ENCODE measurements at regions not wholly inside any gene's neighbourhood (a gene's known extent, or its start where the extent isn't known, plus 50 kb on each side); places are given as distances from the start of the nearest gene placed in this dataset.
"Not testable (repeated sequence)": the region's sequence is repeated elsewhere in the genome, so short reads cannot be mapped to it uniquely, and the experiment has no call there.

DNA sequence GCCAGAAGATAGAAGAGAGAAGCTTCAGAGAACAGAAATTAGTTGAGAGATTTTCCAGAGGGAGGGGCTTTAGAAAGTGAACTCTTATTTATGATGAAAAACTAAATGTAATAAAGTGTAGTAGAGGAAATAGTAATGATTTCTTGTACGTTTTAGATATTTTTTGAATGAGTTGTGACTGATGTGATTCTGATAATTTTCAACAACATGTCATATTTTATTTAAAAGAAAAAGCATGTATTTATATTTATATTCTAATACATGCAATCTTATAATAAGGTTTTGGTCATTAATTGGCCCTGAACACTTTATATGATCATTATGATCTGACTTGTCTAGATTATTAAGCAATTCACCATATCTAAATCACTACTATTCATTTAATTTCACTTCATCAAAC is 735.2 kb upstream of the CDH9 start:
- WGBS, result 90% methylated on average over 1 of the region's 1 CpG
- no peak overlapping the region for H3K4me3 ChIP-seq
- no peak overlapping the region for H3K27ac ChIP-seq
- no peaks in the 10 kb centered on the region for H3K36me3 ChIP-seq
- intact Hi-C loops (cut with DNase I), result no loop called here
- H3K9me3 ChIP-seq, result no peaks in the 10 kb centered on the region
- H3K4me1 ChIP-seq (replicated peaks), result no peaks in the 10 kb centered on the region
- H3K27me3 ChIP-seq (replicated peaks; ENCODE audit: insufficient read depth), result no peaks in the 10 kb centered on the region
- TF ChIP-seq, protein P1, sequence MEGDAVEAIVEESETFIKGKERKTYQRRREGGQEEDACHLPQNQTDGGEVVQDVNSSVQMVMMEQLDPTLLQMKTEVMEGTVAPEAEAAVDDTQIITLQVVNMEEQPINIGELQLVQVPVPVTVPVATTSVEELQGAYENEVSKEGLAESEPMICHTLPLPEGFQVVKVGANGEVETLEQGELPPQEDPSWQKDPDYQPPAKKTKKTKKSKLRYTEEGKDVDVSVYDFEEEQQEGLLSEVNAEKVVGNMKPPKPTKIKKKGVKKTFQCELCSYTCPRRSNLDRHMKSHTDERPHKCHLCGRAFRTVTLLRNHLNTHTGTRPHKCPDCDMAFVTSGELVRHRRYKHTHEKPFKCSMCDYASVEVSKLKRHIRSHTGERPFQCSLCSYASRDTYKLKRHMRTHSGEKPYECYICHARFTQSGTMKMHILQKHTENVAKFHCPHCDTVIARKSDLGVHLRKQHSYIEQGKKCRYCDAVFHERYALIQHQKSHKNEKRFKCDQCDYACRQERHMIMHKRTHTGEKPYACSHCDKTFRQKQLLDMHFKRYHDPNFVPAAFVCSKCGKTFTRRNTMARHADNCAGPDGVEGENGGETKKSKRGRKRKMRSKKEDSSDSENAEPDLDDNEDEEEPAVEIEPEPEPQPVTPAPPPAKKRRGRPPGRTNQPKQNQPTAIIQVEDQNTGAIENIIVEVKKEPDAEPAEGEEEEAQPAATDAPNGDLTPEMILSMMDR (IDR thresholded peaks at IDR 0.05), result no peak
- TF ChIP-seq POLR2A (IDR thresholded peaks at IDR 0.05) (no peak), POLR2AphosphoS5 (IDR thresholded peaks at IDR 0.05) (no peak)
- DNase-seq (ENCODE audit: low spot score), result no peak

DNA sequence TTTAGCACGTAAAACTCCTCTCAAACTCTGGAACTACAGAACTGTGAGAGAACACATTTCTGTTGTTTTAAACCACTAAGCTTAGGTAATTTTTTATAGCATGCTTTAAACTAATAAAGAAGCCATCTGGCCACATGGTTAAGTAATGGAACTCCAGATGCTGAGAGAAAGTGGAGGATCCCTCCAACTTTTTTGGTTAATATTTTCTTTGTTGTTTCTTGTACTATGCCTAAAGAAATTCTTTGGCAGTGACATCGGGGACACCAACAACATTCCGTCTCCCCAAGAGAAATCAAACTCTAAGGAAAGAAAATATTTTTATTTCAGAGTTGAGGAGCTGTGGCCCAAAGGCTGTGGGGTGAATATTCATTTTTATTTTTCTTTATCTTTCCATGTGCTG is 734.8 kb upstream of the CDH9 start:
- 59% methylated on average over 3 of the region's 3 CpGs for WGBS

DNA sequence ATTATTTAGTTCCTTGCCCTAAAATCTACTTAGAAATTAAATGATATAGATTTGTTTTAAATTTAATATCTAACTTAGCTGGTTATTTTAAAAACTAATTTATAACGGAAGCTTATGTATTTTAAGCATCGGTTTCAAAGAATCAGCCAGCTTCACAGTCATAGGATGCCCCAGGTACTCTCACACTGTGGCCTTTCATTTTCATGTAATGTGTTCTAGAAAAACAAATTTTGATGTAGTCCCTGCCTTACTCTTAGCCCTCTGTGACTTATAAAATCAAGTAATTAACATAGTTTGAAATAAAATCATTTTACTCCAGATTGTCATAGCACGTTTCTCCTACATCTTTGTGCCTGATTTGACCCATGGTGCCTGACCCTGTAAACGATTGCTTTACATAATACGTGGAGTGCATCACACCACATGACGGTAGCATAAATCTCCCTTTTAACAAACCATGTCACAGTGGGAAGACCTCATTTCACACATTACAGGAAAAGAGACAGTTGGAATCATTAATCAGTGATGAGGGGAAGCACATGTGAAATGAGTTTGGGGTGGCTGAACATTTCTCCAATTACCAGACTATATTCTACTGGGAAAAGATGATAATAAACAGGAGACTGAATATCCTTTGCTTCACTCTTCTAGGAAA is 731.5 kb upstream of the CDH9 start:
- intact Hi-C loops (cut with DNase I), result no loop called here
- Histone ChIP-seq H3K9me3 (no peaks in the 10 kb centered on the region), H3K4me3 (no peak overlapping the region), H3K27me3 (replicated peaks; ENCODE audit: insufficient read depth) (no peaks in the 10 kb centered on the region), H3K36me3 (no peaks in the 10 kb centered on the region), H3K27ac (no peak overlapping the region), H3K4me1 (replicated peaks) (no peaks in the 10 kb centered on the region)
- DNase-seq (ENCODE audit: low spot score), result no peak
- TF ChIP-seq POLR2AphosphoS5 (IDR thresholded peaks at IDR 0.05) (no peak), POLR2A (IDR thresholded peaks at IDR 0.05) (no peak)
- TF ChIP-seq, protein P1 (IDR thresholded peaks at IDR 0.05), result no peak
- 87% methylated on average over 6 of the region's 6 CpGs for WGBS

More for the DNA sequence above, 734.8 kb upstream of the CDH9 start:
- Histone ChIP-seq H3K27ac (no peak overlapping the region), H3K36me3 (no peaks in the 10 kb centered on the region), H3K4me3 (no peak overlapping the region), H3K4me1 (replicated peaks) (no peaks in the 10 kb centered on the region), H3K27me3 (replicated peaks; ENCODE audit: insufficient read depth) (no peaks in the 10 kb centered on the region), H3K9me3 (no peaks in the 10 kb centered on the region)
- DNase-seq (ENCODE audit: low spot score), result no peak
- TF ChIP-seq, protein P1 (IDR thresholded peaks at IDR 0.05), result no peak
- TF ChIP-seq POLR2A (IDR thresholded peaks at IDR 0.05), result no peak
- TF ChIP-seq POLR2AphosphoS5 (IDR thresholded peaks at IDR 0.05), result no peak
- intact Hi-C loops (cut with DNase I), result no loop called here

DNA sequence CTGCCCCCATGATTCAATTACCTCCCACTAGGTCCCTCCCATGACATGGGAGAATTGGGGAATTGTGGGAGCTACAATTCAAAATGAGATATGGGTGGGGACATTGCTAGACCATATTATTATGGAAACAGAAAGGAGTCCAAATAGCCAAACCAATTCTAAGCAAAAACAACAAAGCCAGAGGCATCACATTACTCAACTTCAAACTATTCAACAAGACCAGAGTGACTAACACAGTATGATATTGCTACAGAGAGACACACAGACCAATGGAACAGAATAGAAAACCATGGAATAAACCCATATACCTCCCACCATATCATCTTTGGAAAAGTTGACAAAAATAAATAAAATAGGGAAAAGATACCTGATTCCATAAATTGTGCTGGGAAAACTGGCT is 710.5 kb upstream of the CDH9 start:
- Histone ChIP-seq H3K27ac (no peak overlapping the region), H3K36me3 (no peaks in the 10 kb centered on the region), H3K27me3 (replicated peaks; ENCODE audit: insufficient read depth) (no peaks in the 10 kb centered on the region), H3K4me1 (replicated peaks) (no peaks in the 10 kb centered on the region), H3K4me3 (no peak overlapping the region), H3K9me3 (no peaks in the 10 kb centered on the region)
- DNase-seq (ENCODE audit: low spot score), result no peak
- intact Hi-C loops (cut with DNase I), result no loop called here
- no peak for TF ChIP-seq POLR2A (IDR thresholded peaks at IDR 0.05)
- no peak for TF ChIP-seq POLR2AphosphoS5 (IDR thresholded peaks at IDR 0.05)
- TF ChIP-seq, protein P1 (IDR thresholded peaks at IDR 0.05), result no peak

DNA sequence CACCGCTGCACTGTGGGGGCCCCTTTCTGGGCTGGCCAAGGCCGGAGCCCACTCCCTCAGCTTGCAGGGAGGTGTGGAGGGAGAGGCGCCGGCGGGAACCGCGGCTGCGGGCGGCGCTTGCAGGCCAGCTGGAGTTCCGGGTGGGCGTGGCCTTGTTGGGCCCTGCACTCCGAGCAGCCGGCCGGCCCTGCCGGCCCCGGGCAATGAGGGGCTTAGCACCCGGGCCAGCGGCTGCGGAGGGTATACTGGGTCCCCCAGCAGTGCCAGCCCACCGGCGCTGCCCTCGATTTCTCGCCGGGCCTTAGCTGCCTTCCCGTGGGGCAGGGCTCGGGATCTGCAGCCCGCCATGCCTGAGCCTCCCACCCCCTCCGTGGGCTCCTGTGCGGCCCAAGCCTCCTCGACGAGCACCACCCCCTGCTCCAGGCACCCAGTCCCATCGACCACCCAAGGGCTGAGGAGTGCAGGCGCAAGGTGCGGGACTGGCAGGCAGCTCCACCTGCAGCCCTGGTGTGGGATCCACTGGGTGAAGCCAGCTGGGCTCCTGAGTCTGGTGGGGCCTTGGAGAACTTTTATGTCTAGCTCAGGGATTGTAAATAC is 705.1 kb upstream of the CDH9 start:
- 95% methylated on average over 14 of the region's 35 CpGs for WGBS
- intact Hi-C loops (cut with DNase I); H3K36me3 ChIP-seq: not testable (repeated sequence)

More for the DNA sequence above, 705.1 kb upstream of the CDH9 start:
- not testable (repeated sequence) for H3K4me1 ChIP-seq (replicated peaks); H3K9me3 ChIP-seq; DNase-seq (ENCODE audit: low spot score); H3K27me3 ChIP-seq (replicated peaks; ENCODE audit: insufficient read depth); H3K4me3 ChIP-seq; H3K27ac ChIP-seq

All from prostate gland (tissue), 2 donors.